Fibroblast of pulmonary artery (primary cell): ENCODE measurements at regions not wholly inside any gene's neighbourhood (a gene's known extent, or its start where the extent isn't known, plus 50 kb on each side); places are given as distances from the start of the nearest gene placed in this dataset.

Experiments
- DNase-seq: peaks from one replicate; pipeline ENCODE4 v3.0.0-alpha.2; 2010; ENCODE audit warnings: low read depth
- H3K4me3 ChIP-seq: replicated peaks from 2 replicates; pipeline ENCODE4 v1.5.1; 2011; ENCODE audit warnings: low read depth, mild to moderate bottlenecking, control low read depth, low read length, moderate library complexity
- CTCF ChIP-seq: IDR thresholded peaks from 2 replicates; pipeline ENCODE4 v1.5.1; 2011; ENCODE audit warnings: mild to moderate bottlenecking, control low read depth, low read length, inconsistent platforms; ENCODE audit errors: missing control alignments

DNA sequence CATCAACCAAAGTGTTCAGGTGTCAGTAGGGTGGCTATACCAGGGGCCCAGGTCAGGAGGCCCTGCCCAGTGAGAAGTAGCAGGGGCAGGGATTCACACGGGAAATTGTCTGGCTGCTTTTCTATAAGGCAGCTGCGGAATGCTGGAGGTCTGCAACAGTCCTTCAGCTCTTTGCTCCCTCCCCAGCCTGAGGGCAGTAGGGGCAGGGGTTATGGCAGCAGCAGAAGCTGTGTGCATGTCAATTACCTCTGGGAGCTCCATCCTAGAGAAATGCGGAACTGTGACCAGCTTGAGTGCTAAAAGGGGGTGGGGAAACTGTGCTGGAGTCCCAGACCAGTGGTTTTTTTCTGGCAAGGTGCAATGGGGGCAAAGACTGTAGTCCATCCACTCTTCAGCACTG, 810.4 kb downstream of the PCDH7 start:
- no peak for TF ChIP-seq CTCF
- DNase-seq: no peak
- H3K4me3 ChIP-seq: no peak overlapping the region

DNA sequence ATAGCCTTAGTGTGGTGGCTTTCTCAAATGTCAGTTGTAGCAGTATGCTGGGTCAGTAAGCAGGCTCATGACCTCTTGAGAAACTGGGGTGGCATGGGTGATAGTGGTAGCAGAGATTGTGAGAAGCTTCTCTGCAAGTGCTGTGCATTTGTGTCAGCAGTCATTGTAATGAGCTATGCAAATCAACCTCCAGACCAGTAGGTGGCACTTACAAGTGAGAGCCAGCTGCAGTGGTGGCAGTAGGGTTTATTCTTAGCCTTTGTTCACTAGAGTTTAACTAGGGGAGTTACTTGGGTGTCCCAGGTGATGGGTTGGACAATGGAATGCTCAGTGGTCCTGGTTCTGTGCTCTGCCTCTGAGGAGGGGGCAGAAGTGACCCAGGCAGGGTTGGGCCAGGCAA, 818.7 kb downstream of the PCDH7 start:
- TF ChIP-seq CTCF: no peak
- no peak overlapping the region for H3K4me3 ChIP-seq
- no peak for DNase-seq

DNA sequence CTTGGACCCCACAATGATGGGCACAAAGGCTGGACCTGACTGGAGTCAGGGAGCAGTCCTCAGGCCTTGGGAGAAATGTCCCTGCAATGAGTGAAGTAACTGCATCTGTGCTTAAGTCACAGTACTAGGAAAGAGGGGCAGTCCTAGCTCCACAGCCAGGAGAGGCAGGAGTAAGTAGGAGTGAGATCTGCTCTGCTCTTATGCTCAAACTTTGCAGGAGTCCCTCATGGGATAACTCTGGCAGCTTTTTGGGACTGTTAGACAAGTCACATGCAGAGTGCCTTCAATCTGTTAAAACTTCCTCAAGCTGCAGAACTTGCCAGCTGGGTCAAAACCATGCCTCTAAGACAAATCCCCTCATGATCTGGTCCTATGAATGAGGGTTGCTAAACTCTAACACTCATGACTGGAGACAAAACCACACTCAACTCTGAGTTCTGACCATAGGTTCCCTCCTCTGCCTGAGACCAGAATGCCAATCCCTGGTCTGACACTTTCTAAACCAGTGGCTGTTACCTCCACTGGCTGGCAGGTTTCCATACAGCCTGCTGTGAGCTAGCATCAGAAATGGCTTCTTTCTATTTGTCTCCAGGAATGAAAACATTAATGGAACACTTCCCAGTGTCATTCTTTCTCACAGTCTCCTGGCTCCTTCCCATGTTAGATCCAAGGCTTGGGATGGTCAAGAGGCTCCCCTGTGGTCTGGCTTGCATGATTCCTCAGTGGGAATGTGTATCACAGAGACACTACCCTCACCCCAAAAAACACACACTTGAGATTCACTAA, 819.3 kb downstream of the PCDH7 start:
- TF ChIP-seq CTCF: no peak
- no peak for DNase-seq
- H3K4me3 ChIP-seq: no peak overlapping the region

- no peak overlapping the region for H3K4me3 ChIP-seq
- no peak for TF ChIP-seq CTCF
Measured at GRCh38 chr4:31545330-31545729, 825.2 kb downstream of the PCDH7 start.

GRCh38 chr4:31545755-31546154, 825.6 kb downstream of the PCDH7 start:
- DNase-seq: no peak

More at GRCh38 chr4:31545330-31545729, 825.2 kb downstream of the PCDH7 start:
- DNase-seq: no peak

GRCh38 chr4:31548021-31548420, 827.9 kb downstream of the PCDH7 start:
- no peak for TF ChIP-seq CTCF
- no peak overlapping the region for H3K4me3 ChIP-seq
- no peak for DNase-seq

More at GRCh38 chr4:31545755-31546154, 825.6 kb downstream of the PCDH7 start:
- no peak overlapping the region for H3K4me3 ChIP-seq
- no peak for TF ChIP-seq CTCF

- no peak overlapping the region for H3K4me3 ChIP-seq
- no peak for DNase-seq
- no peak for TF ChIP-seq CTCF
Measured at GRCh38 chr4:31548823-31549222, 828.7 kb downstream of the PCDH7 start.
